HEK293 (cell line): ENCODE measurements at regions not wholly inside any gene's neighbourhood (a gene's known extent, or its start where the extent isn't known, plus 50 kb on each side); places are given as distances from the start of the nearest gene placed in this dataset.

Source experiments
- CTCF ChIA-PET: fragments of 350-600 bp; formaldehyde crosslinking; extraction: SDS; loops from one replicate; lab custom pipeline; 2021; ENCODE audit warnings: antibody characterized with exemption; lab: Yijun Ruan, JAX
- POLR2A ChIA-PET: fragments of 300-600 bp; formaldehyde crosslinking; extraction: SDS; loops from one replicate; lab custom pipeline; 2020; ENCODE audit warnings: antibody characterized with exemption, inconsistent platforms; lab: Yijun Ruan, JAX
- H3K27ac ChIP-seq: fragments of 200-500 bp; sonication (Bioruptor generic); 2 replicates; pipeline ENCODE4 v1.5.1; 2014; ENCODE audit warnings: low read depth, low read length, control low read depth, inconsistent platforms; ENCODE audit errors: extremely low read depth
- H3K36me3 ChIP-seq, 2 experiments: fragments of 200-500 bp in 1 of 2; sonication (Bioruptor generic) in 1 of 2; 1 replicate in 1 of 2; 2 replicates in 1 of 2; pipeline ENCODE4 v1.5.1; 2014 to 2017; ENCODE audit warnings: inconsistent platforms in 2 of 2, low read length in 2 of 2; ENCODE audit not compliant: control insufficient read depth in 2 of 2, insufficient read depth in 1 of 2
- H3K4me1 ChIP-seq: fragments of 200-500 bp; sonication (Bioruptor generic); 2 replicates; pipeline ENCODE4 v1.5.1; 2014; ENCODE audit warnings: mild to moderate bottlenecking, low read length, inconsistent platforms; ENCODE audit not compliant: control insufficient read depth, insufficient read depth
- H3K4me3 ChIP-seq: 2 replicates; pipeline ENCODE4 v1.5.1; 2011; ENCODE audit warnings: low read depth, mild to moderate bottlenecking, control low read depth, low read length, moderate library complexity
- H3K9me3 ChIP-seq: fragments of 200-500 bp; sonication (Bioruptor generic); 2 replicates; pipeline ENCODE4 v1.5.1; 2014; ENCODE audit warnings: low read depth, low read length, inconsistent platforms; ENCODE audit not compliant: control insufficient read depth, insufficient read depth
- EGR2 ChIP-seq: fragments of 450-650 bp; formaldehyde crosslinking; IDR thresholded peaks from 2 replicates; pipeline ENCODE4 v1.5.1; 2016; ENCODE audit warnings: low read depth, missing biosample characterization, missing genetic modification characterization
- GLIS1 ChIP-seq: fragments of 450-650 bp; formaldehyde crosslinking; IDR thresholded peaks from 2 replicates; pipeline ENCODE4 v1.5.1; 2016; ENCODE audit warnings: missing biosample characterization, missing genetic modification characterization
- IKZF3 ChIP-seq: fragments of 450-650 bp; IDR thresholded peaks from 2 replicates; pipeline ENCODE4 v1.5.0; 2018; ENCODE audit warnings: missing biosample characterization, mild to moderate bottlenecking, missing genetic modification characterization, moderate library complexity
- KLF1 ChIP-seq: fragments of 450-650 bp; formaldehyde crosslinking; IDR thresholded peaks from 2 replicates; pipeline ENCODE4 v1.5.1; 2016; ENCODE audit warnings: missing biosample characterization, missing genetic modification characterization
- PRDM2 ChIP-seq: fragments of 450-650 bp; formaldehyde crosslinking; IDR thresholded peaks from 2 replicates; pipeline ENCODE4 v1.5.1; 2016; ENCODE audit warnings: missing biosample characterization, missing genetic modification characterization, borderline replicate concordance
- SCRT1 ChIP-seq: fragments of 450-650 bp; formaldehyde crosslinking; IDR thresholded peaks from 2 replicates; pipeline ENCODE4 v1.5.1; 2016; ENCODE audit warnings: missing biosample characterization, missing genetic modification characterization, borderline replicate concordance
- ZNF16 ChIP-seq: fragments of 450-650 bp; formaldehyde crosslinking; IDR thresholded peaks from 2 replicates; pipeline ENCODE4 v1.5.1; 2016; ENCODE audit warnings: low read depth, missing biosample characterization, missing genetic modification characterization
- ZNF391 ChIP-seq: fragments of 450-650 bp; formaldehyde crosslinking; IDR thresholded peaks from 2 replicates; pipeline ENCODE4 v1.5.1; 2016; ENCODE audit warnings: low read depth, missing biosample characterization, missing genetic modification characterization, borderline replicate concordance
- ZNF639 ChIP-seq: fragments of 450-650 bp; formaldehyde crosslinking; IDR thresholded peaks from 2 replicates; pipeline ENCODE4 v1.5.1; 2016; ENCODE audit warnings: missing biosample characterization, missing genetic modification characterization
- ZSCAN18 ChIP-seq: fragments of 450-650 bp; formaldehyde crosslinking; IDR thresholded peaks from 2 replicates; pipeline ENCODE4 v1.5.1; 2016; ENCODE audit warnings: missing biosample characterization, missing genetic modification characterization
- TF ChIP-seq, protein P1 (sequence below): fragments of 450-650 bp; formaldehyde crosslinking; conservative IDR thresholded peaks from 2 replicates; pipeline ENCODE4 v1.5.1; 2016; ENCODE audit warnings: low read depth, missing biosample characterization, missing genetic modification characterization
- TF ChIP-seq, protein P2 (sequence below): fragments of 450-650 bp; formaldehyde crosslinking; IDR thresholded peaks from 2 replicates; pipeline ENCODE4 v1.5.1; 2017; ENCODE audit warnings: missing biosample characterization, missing genetic modification characterization
- TF ChIP-seq, protein P3 (sequence below): fragments of 450-650 bp; formaldehyde crosslinking; IDR thresholded peaks from 2 replicates; pipeline ENCODE4 v1.5.1; 2017; ENCODE audit warnings: missing biosample characterization, missing genetic modification characterization
- TF ChIP-seq, protein P4 (sequence below): sonication (generic); formaldehyde crosslinking; IDR thresholded peaks from 2 replicates; pipeline ENCODE4 v1.8.1; 2022; ENCODE audit warnings: mild to moderate bottlenecking, moderate library complexity, missing genetic modification reagents

DNA sequence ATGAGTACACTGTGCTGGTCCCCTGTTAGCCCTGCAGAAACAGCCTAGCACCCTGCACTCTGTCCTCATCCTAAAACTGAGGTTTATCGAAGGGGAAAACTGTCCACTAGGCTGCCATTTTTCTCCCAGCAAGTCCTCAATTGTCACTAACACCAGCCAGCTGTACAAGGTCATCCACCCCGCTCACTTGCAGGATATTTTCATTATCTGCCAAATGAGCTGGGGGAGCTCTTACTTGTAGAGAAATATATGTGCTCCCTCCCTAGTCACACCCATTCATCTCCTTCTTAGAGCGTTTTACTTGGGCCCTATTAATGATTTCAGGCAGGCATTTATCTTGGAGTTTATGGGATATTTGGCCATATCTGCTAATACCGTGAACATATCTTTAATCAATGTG lies 413.5 kb upstream of the NFE2L3 start (continued):
- TF ChIP-seq, protein P1, sequence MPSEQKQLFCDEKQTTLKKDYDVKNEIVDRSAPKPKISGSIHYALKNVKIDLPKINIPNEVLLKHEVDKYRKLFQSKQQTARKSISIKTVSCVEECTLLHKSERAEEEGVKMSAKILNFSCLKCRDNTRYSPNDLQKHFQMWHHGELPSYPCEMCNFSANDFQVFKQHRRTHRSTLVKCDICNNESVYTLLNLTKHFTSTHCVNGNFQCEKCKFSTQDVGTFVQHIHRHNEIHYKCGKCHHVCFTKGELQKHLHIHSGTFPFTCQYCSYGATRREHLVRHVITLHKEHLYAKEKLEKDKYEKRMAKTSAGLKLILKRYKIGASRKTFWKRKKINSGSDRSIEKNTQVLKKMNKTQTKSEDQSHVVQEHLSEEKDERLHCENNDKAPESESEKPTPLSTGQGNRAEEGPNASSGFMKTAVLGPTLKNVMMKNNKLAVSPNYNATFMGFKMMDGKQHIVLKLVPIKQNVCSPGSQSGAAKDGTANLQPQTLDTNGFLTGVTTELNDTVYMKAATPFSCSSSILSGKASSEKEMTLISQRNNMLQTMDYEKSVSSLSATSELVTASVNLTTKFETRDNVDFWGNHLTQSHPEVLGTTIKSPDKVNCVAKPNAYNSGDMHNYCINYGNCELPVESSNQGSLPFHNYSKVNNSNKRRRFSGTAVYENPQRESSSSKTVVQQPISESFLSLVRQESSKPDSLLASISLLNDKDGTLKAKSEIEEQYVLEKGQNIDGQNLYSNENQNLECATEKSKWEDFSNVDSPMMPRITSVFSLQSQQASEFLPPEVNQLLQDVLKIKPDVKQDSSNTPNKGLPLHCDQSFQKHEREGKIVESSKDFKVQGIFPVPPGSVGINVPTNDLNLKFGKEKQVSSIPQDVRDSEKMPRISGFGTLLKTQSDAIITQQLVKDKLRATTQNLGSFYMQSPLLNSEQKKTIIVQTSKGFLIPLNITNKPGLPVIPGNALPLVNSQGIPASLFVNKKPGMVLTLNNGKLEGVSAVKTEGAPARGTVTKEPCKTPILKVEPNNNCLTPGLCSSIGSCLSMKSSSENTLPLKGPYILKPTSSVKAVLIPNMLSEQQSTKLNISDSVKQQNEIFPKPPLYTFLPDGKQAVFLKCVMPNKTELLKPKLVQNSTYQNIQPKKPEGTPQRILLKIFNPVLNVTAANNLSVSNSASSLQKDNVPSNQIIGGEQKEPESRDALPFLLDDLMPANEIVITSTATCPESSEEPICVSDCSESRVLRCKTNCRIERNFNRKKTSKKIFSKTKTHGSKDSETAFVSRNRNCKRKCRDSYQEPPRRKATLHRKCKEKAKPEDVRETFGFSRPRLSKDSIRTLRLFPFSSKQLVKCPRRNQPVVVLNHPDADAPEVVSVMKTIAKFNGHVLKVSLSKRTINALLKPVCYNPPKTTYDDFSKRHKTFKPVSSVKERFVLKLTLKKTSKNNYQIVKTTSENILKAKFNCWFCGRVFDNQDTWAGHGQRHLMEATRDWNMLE (tag by site-specific recombination) = no peak
- TF ChIP-seq, protein P2, sequence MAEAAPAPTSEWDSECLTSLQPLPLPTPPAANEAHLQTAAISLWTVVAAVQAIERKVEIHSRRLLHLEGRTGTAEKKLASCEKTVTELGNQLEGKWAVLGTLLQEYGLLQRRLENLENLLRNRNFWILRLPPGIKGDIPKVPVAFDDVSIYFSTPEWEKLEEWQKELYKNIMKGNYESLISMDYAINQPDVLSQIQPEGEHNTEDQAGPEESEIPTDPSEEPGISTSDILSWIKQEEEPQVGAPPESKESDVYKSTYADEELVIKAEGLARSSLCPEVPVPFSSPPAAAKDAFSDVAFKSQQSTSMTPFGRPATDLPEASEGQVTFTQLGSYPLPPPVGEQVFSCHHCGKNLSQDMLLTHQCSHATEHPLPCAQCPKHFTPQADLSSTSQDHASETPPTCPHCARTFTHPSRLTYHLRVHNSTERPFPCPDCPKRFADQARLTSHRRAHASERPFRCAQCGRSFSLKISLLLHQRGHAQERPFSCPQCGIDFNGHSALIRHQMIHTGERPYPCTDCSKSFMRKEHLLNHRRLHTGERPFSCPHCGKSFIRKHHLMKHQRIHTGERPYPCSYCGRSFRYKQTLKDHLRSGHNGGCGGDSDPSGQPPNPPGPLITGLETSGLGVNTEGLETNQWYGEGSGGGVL = no peak
- TF ChIP-seq, all 188 proteins: peak for 0

- ChIA-PET POLR2A (no interaction called here), CTCF (no interaction called here)
- H3K4me1 ChIP-seq = no peaks in the 10 kb centered on the region
- no peak overlapping the region for H3K4me3 ChIP-seq
- H3K9me3 ChIP-seq = no peaks in the 10 kb centered on the region
- H3K36me3 ChIP-seq = no peaks in the 10 kb centered on the region
- no peak overlapping the region for H3K27ac ChIP-seq
- no peak for TF ChIP-seq KLF1 (tag by site-specific recombination)
- TF ChIP-seq, protein P2 = no peak
- TF ChIP-seq PRDM2 (tag by site-specific recombination) = no peak
- no peak for TF ChIP-seq GLIS1 (tag by site-specific recombination)
- TF ChIP-seq, protein P3, sequence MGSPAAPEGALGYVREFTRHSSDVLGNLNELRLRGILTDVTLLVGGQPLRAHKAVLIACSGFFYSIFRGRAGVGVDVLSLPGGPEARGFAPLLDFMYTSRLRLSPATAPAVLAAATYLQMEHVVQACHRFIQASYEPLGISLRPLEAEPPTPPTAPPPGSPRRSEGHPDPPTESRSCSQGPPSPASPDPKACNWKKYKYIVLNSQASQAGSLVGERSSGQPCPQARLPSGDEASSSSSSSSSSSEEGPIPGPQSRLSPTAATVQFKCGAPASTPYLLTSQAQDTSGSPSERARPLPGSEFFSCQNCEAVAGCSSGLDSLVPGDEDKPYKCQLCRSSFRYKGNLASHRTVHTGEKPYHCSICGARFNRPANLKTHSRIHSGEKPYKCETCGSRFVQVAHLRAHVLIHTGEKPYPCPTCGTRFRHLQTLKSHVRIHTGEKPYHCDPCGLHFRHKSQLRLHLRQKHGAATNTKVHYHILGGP (tag by site-specific recombination) = no peak
- TF ChIP-seq ZNF391 (tag by site-specific recombination) = no peak
- no peak for TF ChIP-seq ZNF16
- TF ChIP-seq EGR2 (tag by site-specific recombination) = no peak
- TF ChIP-seq, protein P4, sequence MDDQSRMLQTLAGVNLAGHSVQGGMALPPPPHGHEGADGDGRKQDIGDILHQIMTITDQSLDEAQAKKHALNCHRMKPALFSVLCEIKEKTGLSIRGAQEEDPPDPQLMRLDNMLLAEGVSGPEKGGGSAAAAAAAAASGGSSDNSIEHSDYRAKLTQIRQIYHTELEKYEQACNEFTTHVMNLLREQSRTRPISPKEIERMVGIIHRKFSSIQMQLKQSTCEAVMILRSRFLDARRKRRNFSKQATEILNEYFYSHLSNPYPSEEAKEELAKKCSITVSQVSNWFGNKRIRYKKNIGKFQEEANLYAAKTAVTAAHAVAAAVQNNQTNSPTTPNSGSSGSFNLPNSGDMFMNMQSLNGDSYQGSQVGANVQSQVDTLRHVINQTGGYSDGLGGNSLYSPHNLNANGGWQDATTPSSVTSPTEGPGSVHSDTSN (CRISPR knock-in tag) = no peak
- no peak for TF ChIP-seq SCRT1 (tag by site-specific recombination)
- no peak for TF ChIP-seq ZNF639 (tag by site-specific recombination)
- no peak for TF ChIP-seq IKZF3 (tag by site-specific recombination)
- TF ChIP-seq ZSCAN18 (tag by site-specific recombination) = no peak
These were observed 412.9 kb upstream of the NFE2L3 start for GRCh38 chr7:25739143-25739542.
